SK-N-SH (cell line): ENCODE measurements at regions not wholly inside any gene's neighbourhood (a gene's known extent, or its start where the extent isn't known, plus 50 kb on each side); places are given as distances from the start of the nearest gene placed in this dataset.

ENCODE experiments used
- CTCF ChIA-PET: fragments of 300-600, 350-600 bp; formaldehyde crosslinking; extraction: SDS; loops from one replicate; lab custom pipeline; 2021; lab: Yijun Ruan, JAX
- POLR2A ChIA-PET: fragments of 350-600 bp; sonication (Branson Sonifier 250); formaldehyde crosslinking; extraction: SDS; loops from one replicate; lab custom pipeline; 2020; ENCODE audit warnings: antibody characterized with exemption, inconsistent platforms; lab: Yijun Ruan, JAX
- DNase-seq: peaks from one replicate; pipeline ENCODE4 v3.0.0; 2012
- H2AFZ ChIP-seq: fragments of 200-600 bp; sonication (generic); 2 replicates; pipeline ENCODE4 v1.8.1; 2016; ENCODE audit warnings: antibody characterized with exemption, mild to moderate bottlenecking, low read depth
- H3F3A ChIP-seq: fragments of 200-600 bp; sonication (generic); replicated peaks from 2 replicates; pipeline ENCODE3; 2016; ENCODE audit warnings: antibody characterized with exemption, mild to moderate bottlenecking; ENCODE audit not compliant: insufficient read depth
- H3K27ac ChIP-seq, 2 experiments: fragments of 200-500 bp in 1 of 2; fragments of 200-600 bp in 1 of 2; sonication (Bioruptor generic) in 1 of 2; sonication (generic), shearing (Covaris generic) in 1 of 2; 2 replicates each; pipeline versions ENCODE4 v1.5.1 to v1.6.1; 2014 to 2016; ENCODE audit warnings: low read depth in 2 of 2, inconsistent platforms in 1 of 2, low read length in 1 of 2, mild to moderate bottlenecking in 1 of 2, mixed read lengths in 1 of 2
- H3K27me3 ChIP-seq: fragments of 200-600 bp; sonication (generic), shearing (Covaris generic); 2 replicates; pipeline ENCODE4 v1.6.1; 2016; ENCODE audit warnings: mixed run types; ENCODE audit not compliant: insufficient read depth
- H3K36me3 ChIP-seq, 2 experiments: fragments of 200-500 bp in 1 of 2; fragments of 200-600 bp in 1 of 2; sonication (Bioruptor generic) in 1 of 2; sonication (generic) in 1 of 2; replicated peaks in 1 of 2; 2 replicates each; pipeline versions ENCODE3 to v1.5.1; 2014 to 2016; ENCODE audit warnings: low read length in 1 of 2, mild to moderate bottlenecking in 1 of 2; ENCODE audit not compliant: insufficient read depth in 2 of 2, control insufficient read depth in 1 of 2
- H3K4me1 ChIP-seq, 2 experiments: fragments of 200-500 bp in 1 of 2; fragments of 200-600 bp in 1 of 2; sonication (Bioruptor generic) in 1 of 2; sonication (generic), shearing (Covaris generic) in 1 of 2; 2 replicates each; pipeline versions ENCODE4 v1.5.1 to v1.6.1; 2014 to 2016; ENCODE audit warnings: low read depth in 1 of 2, low read length in 1 of 2, mixed run types in 1 of 2; ENCODE audit not compliant: insufficient read depth in 2 of 2, control insufficient read depth in 1 of 2
- H3K4me2 ChIP-seq: fragments of 200-600 bp; sonication (generic), shearing (Covaris generic); 2 replicates; pipeline ENCODE4 v1.6.1; 2017; ENCODE audit warnings: mixed run types
- H3K4me3 ChIP-seq, 2 experiments: fragments of 200-500 bp in 1 of 2; fragments of 200-600 bp in 1 of 2; sonication (Bioruptor generic) in 1 of 2; sonication (generic), shearing (Covaris generic) in 1 of 2; 2 replicates each; pipeline versions ENCODE4 v1.5.1 to v1.8.1; 2014 to 2016; ENCODE audit warnings: low read depth in 2 of 2, inconsistent platforms in 1 of 2, low read length in 1 of 2, mild to moderate bottlenecking in 1 of 2, mixed read lengths in 1 of 2, moderate library complexity in 1 of 2
- H3K79me2 ChIP-seq: fragments of 200-600 bp; sonication (generic); 2 replicates; pipeline ENCODE4 v1.8.1; 2017; ENCODE audit warnings: mild to moderate bottlenecking; ENCODE audit not compliant: insufficient read depth
- H3K9ac ChIP-seq: fragments of 200-600 bp; sonication (generic); 2 replicates; pipeline ENCODE4 v1.6.1; 2017; ENCODE audit warnings: mixed run types
- H3K9me2 ChIP-seq: fragments of 200-600 bp; sonication (generic); 2 replicates; pipeline ENCODE4 v1.6.1; 2017; ENCODE audit warnings: mixed run types
- H3K9me3 ChIP-seq: fragments of 200-600 bp; sonication (generic); 2 replicates; pipeline ENCODE4 v1.6.1; 2017; ENCODE audit warnings: mixed run types, mild to moderate bottlenecking, moderate library complexity
- H4K20me1 ChIP-seq: fragments of 200-600 bp; sonication (generic); 2 replicates; pipeline ENCODE4 v1.6.1; 2017; ENCODE audit warnings: mild to moderate bottlenecking, mixed run types; ENCODE audit not compliant: insufficient read depth
- CHD2 ChIP-seq: fragments of 150-350 bp; IDR thresholded peaks from 2 replicates; pipeline ENCODE4 v1.6.1; 2018; ENCODE audit warnings: low read length; ENCODE audit not compliant: partially characterized antibody
- CTCF ChIP-seq: fragments of 200-600 bp; sonication (generic); IDR thresholded peaks from 2 replicates; pipeline ENCODE4 v1.6.1; 2017; ENCODE audit warnings: antibody characterized with exemption, mild to moderate bottlenecking, moderate library complexity
- ELF1 ChIP-seq: IDR thresholded peaks from 2 replicates; pipeline ENCODE4 v1.4.0; 2012
- EP300 ChIP-seq, 2 experiments: IDR thresholded peaks; 2 replicates each; pipeline versions ENCODE4 v1.4.0 to v1.6.1; 2012; ENCODE audit warnings: borderline replicate concordance in 1 of 2, low read depth in 1 of 2, low read length in 1 of 2
- FOXJ3 ChIP-seq: sonication (generic); formaldehyde crosslinking; IDR thresholded peaks from 2 replicates; pipeline ENCODE4 v1.5.1; 2020; ENCODE audit warnings: mild to moderate bottlenecking, missing genetic modification reagents
- GATA2 ChIP-seq: sonication (generic); formaldehyde crosslinking; IDR thresholded peaks from 2 replicates; pipeline ENCODE4 v1.5.0; 2020; ENCODE audit warnings: mild to moderate bottlenecking, missing genetic modification reagents
- IRF3 ChIP-seq: fragments of 150-350 bp; IDR thresholded peaks from 2 replicates; pipeline ENCODE4 v1.6.1; 2016; ENCODE audit warnings: mild to moderate bottlenecking, low read depth, low read length
- JUND ChIP-seq: IDR thresholded peaks from 2 replicates; pipeline ENCODE4 v1.4.0; 2012
- MXI1 ChIP-seq: IDR thresholded peaks from 2 replicates; pipeline ENCODE4 v1.6.1; 2012; ENCODE audit warnings: mild to moderate bottlenecking, low read depth, low read length, improper control_type of control experiment
- POLR2AphosphoS5 ChIP-seq: IDR thresholded peaks from 2 replicates; pipeline ENCODE4 v1.6.1; 2012; ENCODE audit warnings: low read depth, low read length
- RAD21 ChIP-seq: IDR thresholded peaks from 2 replicates; pipeline ENCODE4 v1.6.1; 2012; ENCODE audit warnings: mild to moderate bottlenecking, low read length
- REST ChIP-seq: IDR thresholded peaks from 2 replicates; pipeline ENCODE4 v1.6.1; 2012; ENCODE audit warnings: mild to moderate bottlenecking, low read depth, low read length, moderate library complexity
- RXRA ChIP-seq: IDR thresholded peaks from 2 replicates; pipeline ENCODE4 v1.4.0; 2012; ENCODE audit warnings: low read depth, mild to moderate bottlenecking, borderline replicate concordance
- TEAD4 ChIP-seq: IDR thresholded peaks from 2 replicates; pipeline ENCODE4 v1.4.0; 2012; ENCODE audit warnings: mild to moderate bottlenecking, borderline replicate concordance; ENCODE audit not compliant: insufficient read depth
- USF1 ChIP-seq: IDR thresholded peaks from 2 replicates; pipeline ENCODE4 v1.4.0; 2012; ENCODE audit warnings: low read depth, borderline replicate concordance
- YY1 ChIP-seq: IDR thresholded peaks from 2 replicates; pipeline ENCODE4 v1.4.0; 2012; ENCODE audit warnings: low read depth, mild to moderate bottlenecking
- WGBS: methylation state at CpG from one replicate; pipeline ENCODE4 v1.1.6; 2017; ENCODE audit warnings: low lambda C conversion rate; 5-methylcytosine and 5-hydroxymethylcytosine counted together

GRCh38 chr3:59327376-59327808 lies 277.6 kb upstream of the CFAP20DC start:
- no peak overlapping the region for H3K4me2 ChIP-seq
- no peaks in the 10 kb centered on the region for H3K36me3 ChIP-seq
- no peaks in the 10 kb centered on the region for H3F3A ChIP-seq
- H3K9me3 ChIP-seq: no peaks in the 10 kb centered on the region
- no peaks in the 10 kb centered on the region for H3K9me2 ChIP-seq
- no peaks in the 10 kb centered on the region for H4K20me1 ChIP-seq
- TF ChIP-seq FOXJ3 (CRISPR knock-in tag): no peak
- no peak for TF ChIP-seq RXRA
- no peak for TF ChIP-seq CHD2
- no peak for TF ChIP-seq IRF3
- TF ChIP-seq MXI1: no peak
- no peak for TF ChIP-seq CTCF
- TF ChIP-seq RAD21: no peak
- TF ChIP-seq USF1: no peak
- TF ChIP-seq YY1: no peak
- TF ChIP-seq REST: no peak
- TF ChIP-seq TEAD4: no peak
- no peak for TF ChIP-seq JUND
- no peak for TF ChIP-seq EP300 (IDR thresholded peaks at IDR 0.05; ENCODE audit: borderline replicate concordance in 1 of 2, low read depth in 1 of 2, low read length in 1 of 2)
- TF ChIP-seq GATA2: no peak
- TF ChIP-seq POLR2AphosphoS5: no peak
- TF ChIP-seq ELF1: no peak
- TF ChIP-seq, all 33 proteins: peak for 0
- no peaks in the 10 kb centered on the region for H3K79me2 ChIP-seq
- WGBS: 58% methylated on average over 3 of the region's 3 CpGs
- POLR2A ChIA-PET: no interaction called here
- no peak overlapping the region for H3K4me3 ChIP-seq
- no peak overlapping the region for H2AFZ ChIP-seq
- no peak overlapping the region for H3K9ac ChIP-seq
- H3K4me1 ChIP-seq: no peaks in the 10 kb centered on the region; a peak in 2 of 4 replicates
- H3K27me3 ChIP-seq: no peaks in the 10 kb centered on the region
- DNase-seq: no peak
- CTCF ChIA-PET: interaction anchor here (0.6 to 0.7 kb wide), 2 partner anchors 13 to 22 kb away, joined by 3 read pairs; no protein-coding TSS in a partner anchor
- H3K27ac ChIP-seq: no peak overlapping the region
